Spleen (tissue), 7 donors: ENCODE measurements at regions not wholly inside any gene's neighbourhood (a gene's known extent, or its start where the extent isn't known, plus 50 kb on each side); places are given as distances from the start of the nearest gene placed in this dataset.

Source experiments
- CTCF ChIP-seq, 11 experiments: fragments of 200-600 bp in 7 of 11; fragments of 450-650 bp in 4 of 11; sonication (generic) in 4 of 11; IDR thresholded peaks in 8 of 11; conservative IDR thresholded peaks in 3 of 11; 1 replicate in 7 of 11; 2 replicates in 4 of 11; pipeline versions ENCODE4 v1.4.0 to v1.8.0; 2016 to 2021; ENCODE audit warnings: antibody characterized with exemption in 11 of 11, inconsistent platforms in 4 of 11, mild to moderate bottlenecking in 1 of 11
- POLR2A ChIP-seq, 3 donors: fragments of 450-650 bp; IDR thresholded peaks; one replicate each; pipeline ENCODE4 v1.5.1; 2017; ENCODE audit warnings: antibody characterized with exemption in 3 of 3, mild to moderate bottlenecking in 1 of 3
- donor health status: DM: no; HTN: no; CAD: no; lungs with moderate emphysema.
- donor health status: DM: no; HTN: no; CAD: no.
- donor health status: DM: no; HTN: no; CAD: no.

GRCh38 chr6:113676057-113676456 is 181.1 kb upstream of the MARCKS start:
- TF ChIP-seq CTCF (IDR thresholded peaks at IDR 0.05 in 8 of 11, conservative IDR thresholded peaks at IDR 0.05 in 3 of 11) (no peak), POLR2A (IDR thresholded peaks at IDR 0.05) (no peak)
